Adrenal gland (tissue), 9 donors: ENCODE measurements at regions not wholly inside any gene's neighbourhood (a gene's known extent, or its start where the extent isn't known, plus 50 kb on each side); places are given as distances from the start of the nearest gene placed in this dataset.

Experiments used
- DNase-seq, 7 donors: peaks; one replicate each; pipeline ENCODE4 v3.0.0-alpha.2; 2019 to 2020
- H3K27ac ChIP-seq, 5 donors: fragments of 200-600 bp; sonication (generic) in 4 of 5; 1 replicate in 3 of 5; 2 replicates in 2 of 5; pipeline versions ENCODE4 v1.5.1 to v1.8.0; 2016 to 2020; ENCODE audit warnings: mild to moderate bottlenecking in 1 of 5
- H3K27me3 ChIP-seq: fragments of 200-600 bp; 2 replicates; pipeline ENCODE4 v1.8.0; 2021
- H3K36me3 ChIP-seq, 2 donors: fragments of 200-600 bp; replicated peaks in 1 of 2; 1 replicate in 1 of 2; 2 replicates in 1 of 2; pipeline versions ENCODE4 v1.5.1 to v1.8.0; 2018 to 2022
- H3K4me1 ChIP-seq, 2 donors: fragments of 200-600 bp; replicated peaks in 1 of 2; 1 replicate in 1 of 2; 2 replicates in 1 of 2; pipeline versions ENCODE4 v1.5.1 to v1.8.0; 2018 to 2021
- H3K4me3 ChIP-seq, 4 donors: fragments of 200-600 bp; sonication (generic) in 3 of 4; one replicate each; pipeline ENCODE4 v1.5.1; 2016 to 2018
- H3K9me3 ChIP-seq, 3 donors: fragments of 200-600 bp; sonication (generic) in 1 of 3; replicated peaks in 1 of 3; 1 replicate in 2 of 3; 2 replicates in 1 of 3; pipeline versions ENCODE4 v1.5.1 to v1.8.0; 2016 to 2021
- CTCF ChIP-seq, 6 experiments: fragments of 450-650 bp in 4 of 6; fragments of 200-600 bp in 2 of 6; sonication (generic) in 1 of 6; IDR thresholded peaks; 1 replicate in 5 of 6; 2 replicates in 1 of 6; pipeline versions ENCODE4 v1.5.1 to v1.8.0; 2016 to 2021; ENCODE audit warnings: antibody characterized with exemption in 6 of 6, mild to moderate bottlenecking in 2 of 6, moderate library complexity in 1 of 6
- POLR2A ChIP-seq, 2 donors: fragments of 450-650 bp; IDR thresholded peaks; one replicate each; pipeline ENCODE4 v1.6.1; 2017; ENCODE audit warnings: antibody characterized with exemption in 2 of 2, mild to moderate bottlenecking in 2 of 2, moderate library complexity in 1 of 2
- WGBS, 4 donors: extraction: QIAGEN DNeasy Blood & Tissue Kit in 2 of 4; methylation state at CpG; one replicate each; pipeline versions ENCODE4 v1.1.5 to v1.1.7; 2013 to 2017; 5-methylcytosine and 5-hydroxymethylcytosine counted together
- intact Hi-C, 2 donors: fragments of 100-400 bp; cut with DNase I; formaldehyde crosslinking; loops; one replicate each; pipeline versions ENCODE4 v1.14.1 to v1.15.0; 2022 to 2023
- donor health status: healthy with polysubstance abuse.
- donor health status: Bipolar disorder and iron deficiency.
- donor health status: DM: yes; HTN: yes; CAD: no.
- donor health status: DM: no; HTN: no; CAD: no.
- donor health status: DM: no; HTN: no; CAD: no.

- intact Hi-C loops: no loop called here
- Histone ChIP-seq H3K9me3 (no peaks in the 10 kb centered on the region), H3K4me3 (no peak overlapping the region), H3K36me3 (no peaks in the 10 kb centered on the region), H3K27me3 (no peaks in the 10 kb centered on the region), H3K4me1 (no peaks in the 10 kb centered on the region), H3K27ac (no peak overlapping the region)
- 67 to 78% (median 71%) methylated on average over 3 of the region's 3 CpGs for WGBS, 4 donors
- TF ChIP-seq POLR2A (IDR thresholded peaks at IDR 0.05): no peak
- DNase-seq: no peak
Observed at GRCh38 chr5:53364061-53364460, 116.4 kb upstream of the FST start.

DNA sequence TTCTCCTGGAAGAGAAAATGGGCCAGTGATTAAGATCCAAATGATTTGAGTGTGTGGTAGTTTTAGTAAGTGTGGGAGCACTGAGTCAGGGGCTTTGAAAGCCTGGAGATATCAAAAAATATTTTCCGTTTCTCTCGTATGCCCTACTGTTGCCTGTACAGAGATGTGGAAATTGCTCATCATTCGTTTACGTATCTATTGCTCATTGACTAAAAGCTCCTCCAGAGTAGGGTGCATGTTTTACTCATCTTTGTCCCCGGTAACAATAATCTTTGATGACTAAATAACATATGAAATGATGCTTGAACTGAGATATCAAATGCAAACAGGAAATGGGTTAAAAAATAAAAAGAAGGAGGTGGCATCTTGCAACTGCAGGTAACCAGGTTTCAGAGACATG lies 114.2 kb upstream of the FST start:
- no peak overlapping the region for H3K4me3 ChIP-seq
- no peaks in the 10 kb centered on the region for H3K4me1 ChIP-seq
- no peaks in the 10 kb centered on the region for H3K9me3 ChIP-seq
- no peaks in the 10 kb centered on the region for H3K27me3 ChIP-seq
- TF ChIP-seq CTCF (IDR thresholded peaks at IDR 0.05) (no peak), POLR2A (IDR thresholded peaks at IDR 0.05) (no peak)
- 92 to 95% (median 95%) methylated on average over 5 of the region's 5 CpGs for WGBS, 4 donors
- H3K27ac ChIP-seq: no peak overlapping the region
- no peaks in the 10 kb centered on the region for H3K36me3 ChIP-seq
- DNase-seq: no peak
- intact Hi-C loops: no loop called here

DNA sequence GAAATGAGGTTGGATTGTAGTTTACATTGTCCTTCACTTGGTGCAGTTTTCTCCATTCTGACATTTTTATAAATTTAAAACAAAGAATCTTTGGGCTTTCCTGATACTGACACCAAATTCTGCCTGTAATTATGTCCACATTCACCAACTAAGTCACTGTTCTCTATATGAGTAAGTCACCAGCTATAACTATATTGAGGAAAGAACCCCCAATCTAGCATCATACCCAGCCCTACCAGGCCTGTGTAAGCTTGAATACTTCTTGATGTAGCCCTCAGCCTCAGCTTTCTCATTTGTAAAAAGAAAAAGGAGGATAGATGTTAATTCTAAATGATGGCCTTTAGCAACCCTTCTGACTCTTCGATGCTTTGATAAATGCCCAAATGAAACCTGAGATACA lies 112.7 kb upstream of the FST start:
- H3K27ac ChIP-seq: no peak overlapping the region
- no peaks in the 10 kb centered on the region for H3K9me3 ChIP-seq
- 80 to 98% (median 89%) methylated on average over 1 of the region's 1 CpG for WGBS, 4 donors
- H3K27me3 ChIP-seq: no peaks in the 10 kb centered on the region
- H3K36me3 ChIP-seq: no peaks in the 10 kb centered on the region
- intact Hi-C loops: no loop called here
- TF ChIP-seq CTCF (IDR thresholded peaks at IDR 0.05): no peak
- no peak for TF ChIP-seq POLR2A (IDR thresholded peaks at IDR 0.05)
- no peak overlapping the region for H3K4me3 ChIP-seq
- H3K4me1 ChIP-seq: no peaks in the 10 kb centered on the region
- no peak for DNase-seq

DNA sequence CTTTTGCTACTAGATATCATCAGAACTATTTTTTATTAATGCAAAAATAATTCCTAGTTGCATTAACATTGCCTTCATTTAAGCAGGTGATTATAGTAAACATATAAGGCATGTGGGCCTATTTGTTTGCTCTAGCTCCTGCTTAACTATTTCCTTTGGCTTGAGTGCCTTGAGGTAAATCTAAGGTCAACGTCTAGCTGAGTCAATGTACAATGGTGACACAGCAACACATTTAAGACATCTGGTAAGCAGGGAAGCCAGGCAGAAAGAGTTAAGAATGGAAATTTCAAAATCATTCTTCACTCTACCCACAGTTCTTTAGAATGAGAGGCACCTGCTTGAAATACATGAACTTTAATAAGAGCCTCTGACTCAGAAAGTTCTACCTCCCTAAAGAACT lies 111.9 kb upstream of the FST start:
- Histone ChIP-seq H3K4me3 (no peak overlapping the region), H3K36me3 (no peaks in the 10 kb centered on the region), H3K27me3 (no peaks in the 10 kb centered on the region), H3K27ac (no peak overlapping the region), H3K9me3 (no peaks in the 10 kb centered on the region), H3K4me1 (no peaks in the 10 kb centered on the region)
- intact Hi-C loops: no loop called here
- no peak for DNase-seq
- 42 to 59% (median 56%) methylated on average over 1 of the region's 1 CpG for WGBS, 4 donors
- TF ChIP-seq CTCF (IDR thresholded peaks at IDR 0.05) (no peak), POLR2A (IDR thresholded peaks at IDR 0.05) (no peak)

DNA sequence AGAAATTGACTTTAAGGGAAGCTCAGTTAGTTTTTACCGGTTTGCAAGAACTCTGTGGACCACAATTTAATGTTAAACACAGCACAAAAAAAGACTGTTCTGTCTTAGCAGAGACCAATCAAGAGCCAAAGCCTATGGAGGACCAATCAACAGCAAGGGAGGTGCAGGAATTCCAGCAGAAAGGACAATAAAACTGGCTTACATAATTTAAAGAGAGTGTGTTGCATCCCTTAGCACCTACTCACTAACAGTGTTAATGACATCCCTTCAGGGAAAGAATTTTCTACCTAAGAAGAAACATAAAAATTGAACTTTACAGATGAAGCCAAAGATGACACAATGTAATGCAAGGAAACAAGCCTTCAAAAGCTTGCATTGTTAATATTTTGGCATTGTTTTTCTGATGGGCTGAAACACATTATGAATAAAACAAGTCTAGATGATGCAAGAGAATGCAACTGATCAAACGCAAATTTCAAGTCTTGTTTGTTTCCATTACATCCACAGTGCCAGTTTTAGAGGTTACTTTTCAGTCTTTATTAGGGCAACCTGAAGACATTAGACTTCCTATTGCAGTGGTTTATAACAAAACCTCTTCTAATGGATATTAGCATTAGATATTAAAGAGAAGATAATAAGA lies 111.3 kb upstream of the FST start:
- intact Hi-C loops: no loop called here
- Histone ChIP-seq H3K27me3 (no peaks in the 10 kb centered on the region), H3K36me3 (no peaks in the 10 kb centered on the region), H3K4me1 (no peaks in the 10 kb centered on the region), H3K4me3 (no peak overlapping the region), H3K9me3 (no peaks in the 10 kb centered on the region), H3K27ac (no peak overlapping the region)
- no peak for TF ChIP-seq CTCF (IDR thresholded peaks at IDR 0.05)
- WGBS, 4 donors: 87 to 91% (median 90%) methylated on average over 2 of the region's 2 CpGs
- no peak for DNase-seq
